Left ventricle myocardium superior (tissue), 1 donor: ENCODE measurements at regions not wholly inside any gene's neighbourhood (a gene's known extent, or its start where the extent isn't known, plus 50 kb on each side); places are given as distances from the start of the nearest gene placed in this dataset.
"Not testable (repeated sequence)": the region's sequence is repeated elsewhere in the genome, so short reads cannot be mapped to it uniquely, and the experiment has no call there.

Experiments
- ATAC-seq: fragments of 200-7000 bp; cut with Tn5 transposase; one replicate; pipeline ENCODE4 v1.9.1; 2020; ENCODE audit warnings: mild to moderate bottlenecking, moderate library complexity
- DNase-seq: peaks from one replicate; pipeline ENCODE4 v3.0.0-alpha.2; 2020
- intact Hi-C: fragments of 100-400 bp; cut with micrococcal nuclease; formaldehyde crosslinking; loops from one replicate; pipeline ENCODE4 v1.11.0; 2022
- donor health status: DM: no; HTN: yes; CAD: no; lungs with severe emphysema.

DNA sequence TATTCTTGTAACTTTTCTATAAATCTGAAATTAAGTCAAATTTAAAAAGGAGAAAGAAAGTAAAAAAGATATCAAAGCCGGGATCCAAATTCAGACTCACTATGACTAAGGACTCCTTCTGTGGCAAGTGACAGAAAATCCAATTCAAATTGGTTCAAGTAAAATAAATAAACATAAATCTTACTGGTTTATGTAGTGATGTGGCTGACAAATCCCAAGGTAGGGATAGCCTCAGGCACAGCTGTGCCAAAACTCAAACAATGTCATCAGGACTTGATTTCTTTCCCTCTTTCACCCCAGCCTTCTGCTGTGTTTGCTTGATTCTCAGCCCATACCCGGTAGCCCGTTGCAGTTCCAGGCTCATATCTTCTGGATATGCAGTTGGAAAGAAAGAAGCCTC lies 284.6 kb downstream of the SP3 start:
- no peak for ATAC-seq
- no peak for DNase-seq
- intact Hi-C loops, result loop anchor here (10.0 kb wide), 1 partner anchor 136 kb away; no protein-coding TSS in a partner anchor

DNA sequence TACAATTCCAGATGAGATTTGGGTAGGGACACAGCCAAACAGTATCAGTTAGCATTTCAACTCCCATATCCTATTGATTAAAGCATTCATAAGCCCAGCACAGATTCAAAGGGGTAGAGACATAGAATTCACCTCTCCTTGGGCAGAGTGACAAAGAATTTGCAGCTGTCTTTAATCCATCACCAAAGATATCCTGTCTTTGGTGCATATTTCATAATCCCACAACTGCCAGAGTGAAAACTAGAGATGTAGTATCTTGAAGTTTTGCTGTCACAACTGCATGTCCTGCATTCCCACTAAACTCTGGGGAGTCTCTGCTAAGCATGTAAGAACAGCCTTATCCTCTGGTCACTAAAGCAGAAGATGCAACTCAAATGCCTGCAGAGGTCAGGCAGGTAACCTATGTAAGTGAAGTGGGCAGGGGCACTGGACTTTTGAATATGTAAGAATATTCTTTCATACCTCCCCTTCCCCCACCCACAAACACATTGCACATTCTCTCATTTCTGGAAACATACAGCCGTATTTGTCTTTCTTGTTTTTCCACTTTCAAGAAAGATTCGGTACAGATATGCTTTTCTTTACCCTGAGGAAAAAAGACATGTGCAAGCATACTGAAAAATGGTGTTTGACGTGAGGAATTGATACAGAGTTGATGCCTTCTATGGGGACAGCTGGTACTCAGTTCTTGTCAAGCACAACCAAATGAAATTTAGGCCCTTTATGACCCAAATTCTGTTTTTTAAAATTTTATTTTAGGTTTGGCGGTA lies 283.1 kb downstream of the SP3 start:
- no peak for ATAC-seq
- intact Hi-C loops, result loop anchor here (10.0 kb wide), 1 partner anchor 137 kb away; no protein-coding TSS in a partner anchor
- no peak for DNase-seq

DNA sequence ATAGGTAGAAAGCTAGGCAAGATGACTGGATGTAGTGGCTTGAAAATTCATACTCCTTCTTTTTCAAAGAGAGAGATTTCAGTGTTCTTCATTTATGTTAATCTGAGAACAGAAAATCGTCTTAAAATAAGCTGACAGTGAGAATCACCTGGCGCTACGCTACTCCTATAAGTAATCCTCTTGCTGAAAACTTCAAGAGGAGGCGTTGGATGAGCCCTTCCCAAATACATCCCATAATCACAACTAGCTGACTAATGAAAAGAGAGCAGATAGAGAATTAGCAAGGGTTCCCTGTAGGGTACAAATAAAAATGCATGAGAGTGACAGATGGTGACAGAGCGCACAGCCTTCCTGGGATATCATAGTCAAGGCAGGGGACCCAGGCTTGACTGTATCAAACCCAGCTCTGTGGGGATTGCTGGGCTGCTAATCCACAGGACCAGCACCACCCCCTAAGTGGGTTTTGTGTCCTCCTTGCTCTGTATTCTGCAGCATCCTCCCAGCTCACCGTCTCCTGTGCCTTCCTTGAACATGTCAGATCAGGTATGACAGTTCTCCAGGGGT lies 280.2 kb downstream of the SP3 start:
- intact Hi-C loops, result loop anchor here (10.0 kb wide), 1 partner anchor 140 kb away; no protein-coding TSS in a partner anchor
- DNase-seq, result no peak
- no peak for ATAC-seq

DNA sequence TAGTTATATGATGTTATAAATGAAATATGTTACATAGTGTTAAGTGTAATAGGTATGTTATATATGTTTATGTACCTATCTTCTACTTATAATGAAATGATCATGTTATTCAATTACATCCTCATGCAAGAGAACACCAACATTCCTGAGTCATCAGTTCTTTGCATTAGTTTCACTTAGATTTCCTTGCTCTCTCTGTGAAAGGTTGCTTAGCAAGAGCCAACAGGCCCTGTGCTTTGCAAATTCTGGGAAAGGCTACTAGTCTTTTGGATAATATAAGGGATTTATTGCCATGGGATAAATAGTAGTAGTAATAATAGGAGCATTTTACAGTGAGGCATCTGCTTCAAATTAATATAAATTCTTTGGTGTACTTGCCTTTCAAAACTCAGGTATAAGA lies 274.8 kb downstream of the SP3 start:
- intact Hi-C loops, result no loop called here
- ATAC-seq, result no peak
- no peak for DNase-seq

DNA sequence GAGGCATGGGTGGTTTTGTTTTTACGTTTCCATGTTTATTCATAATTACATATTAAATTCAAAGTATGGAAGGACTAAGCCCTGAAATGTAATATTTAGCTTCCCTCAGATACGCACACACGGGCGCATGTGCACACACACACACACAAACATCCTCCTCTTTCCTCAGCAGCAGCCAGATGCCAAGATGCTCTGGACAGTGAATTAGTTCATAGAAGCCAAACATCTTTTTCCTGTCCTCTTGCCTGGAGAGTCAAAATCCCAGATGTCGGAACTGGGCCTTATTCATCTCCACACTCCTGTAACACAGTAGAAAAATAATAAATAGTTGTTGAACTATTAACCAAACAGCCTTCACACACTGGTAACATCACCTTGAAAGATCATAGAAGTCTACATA lies 273.1 kb downstream of the SP3 start:
- ATAC-seq (peak; percentile 68), DNase-seq (peak; percentile 30)
- intact Hi-C loops, result no loop called here

DNA sequence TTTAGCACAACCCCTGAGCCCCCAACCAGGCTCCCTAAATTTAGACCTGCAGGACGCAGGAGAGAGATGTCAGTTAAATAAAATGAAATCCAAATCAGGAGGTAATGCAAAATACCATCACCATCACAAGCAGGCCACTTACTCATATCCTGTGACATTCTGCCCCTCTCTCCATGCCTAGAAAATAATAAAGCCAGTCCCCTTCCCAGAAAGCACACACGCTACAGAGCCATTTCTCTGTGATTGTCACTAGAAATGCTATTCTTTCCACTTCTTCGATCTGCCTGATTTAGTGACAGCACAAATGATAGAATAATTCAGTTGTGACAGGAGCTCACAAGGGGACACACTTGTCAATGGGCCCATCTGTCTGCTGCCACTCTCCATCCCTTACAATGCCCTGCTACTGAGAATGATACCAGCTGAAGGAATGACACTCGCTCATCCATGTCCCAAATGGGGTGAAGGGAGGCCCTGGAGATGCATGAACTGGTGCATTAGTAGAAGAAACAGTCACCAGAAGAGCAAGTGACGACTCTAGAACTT lies 272.1 kb downstream of the SP3 start:
- ATAC-seq (no peak), DNase-seq (no peak)
- intact Hi-C loops, result no loop called here

DNA sequence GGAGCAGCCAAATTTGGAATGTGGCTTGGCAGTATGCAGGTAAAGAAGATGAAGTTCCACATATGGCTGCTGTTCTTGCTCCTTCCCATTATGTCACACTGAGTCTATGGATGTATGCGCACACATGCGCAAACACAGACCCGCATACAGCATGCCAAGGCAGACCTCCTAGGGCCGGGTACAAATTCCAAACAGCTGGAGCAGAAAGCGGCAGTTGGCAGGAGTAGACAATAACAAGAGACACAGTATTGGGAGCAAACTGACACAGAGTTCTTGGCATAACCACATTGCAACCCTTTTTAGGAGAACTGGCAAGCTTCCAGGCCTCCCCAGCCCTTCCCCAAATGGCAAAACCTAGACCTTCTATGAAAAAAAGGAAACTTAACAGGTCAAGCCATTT lies 268.9 kb downstream of the SP3 start:
- intact Hi-C loops, result no loop called here
- ATAC-seq, result no peak

DNA sequence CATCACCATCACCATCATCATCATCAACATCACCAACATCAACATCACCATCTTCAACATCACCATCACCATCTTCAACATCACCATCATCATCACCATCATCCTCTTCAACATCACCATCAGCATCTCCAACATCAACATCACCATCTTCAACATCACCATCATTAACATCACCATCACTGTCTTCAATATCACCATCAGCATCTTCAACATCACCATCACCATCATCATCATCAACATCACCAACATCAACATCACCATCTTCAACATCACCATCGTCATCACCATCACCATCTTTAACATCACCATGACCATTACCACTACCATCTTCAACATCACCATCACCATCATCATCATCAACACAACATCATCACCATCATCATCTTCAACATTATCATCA lies 267.2 kb downstream of the SP3 start:
- ATAC-seq (no peak), DNase-seq (no peak)

More for the DNA sequence above, 268.9 kb downstream of the SP3 start:
- DNase-seq, result no peak

DNA sequence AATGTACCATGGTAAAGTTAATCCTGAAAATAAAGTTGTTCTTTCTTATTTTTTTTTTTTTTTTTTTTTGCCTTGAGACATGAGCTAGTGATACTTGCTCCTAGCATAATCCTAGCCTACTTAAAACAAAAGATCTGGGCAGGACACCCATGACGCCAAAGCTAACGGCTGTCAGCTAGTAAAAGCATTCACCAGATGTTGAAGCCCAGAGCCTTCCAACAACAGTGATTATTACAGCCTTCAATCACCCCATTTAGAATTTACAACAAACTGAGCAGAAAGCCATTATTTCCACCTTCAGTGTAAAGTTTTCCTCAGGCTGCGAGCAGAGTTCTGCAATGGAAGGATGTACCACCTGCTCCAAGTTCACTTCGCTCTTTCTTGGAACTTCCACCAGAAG lies 259.5 kb downstream of the SP3 start:
- DNase-seq (no peak), ATAC-seq (peak; percentile 35)
- intact Hi-C loops, result no loop called here

More for the DNA sequence above, 267.2 kb downstream of the SP3 start:
- intact Hi-C loops, result no loop called here

DNA sequence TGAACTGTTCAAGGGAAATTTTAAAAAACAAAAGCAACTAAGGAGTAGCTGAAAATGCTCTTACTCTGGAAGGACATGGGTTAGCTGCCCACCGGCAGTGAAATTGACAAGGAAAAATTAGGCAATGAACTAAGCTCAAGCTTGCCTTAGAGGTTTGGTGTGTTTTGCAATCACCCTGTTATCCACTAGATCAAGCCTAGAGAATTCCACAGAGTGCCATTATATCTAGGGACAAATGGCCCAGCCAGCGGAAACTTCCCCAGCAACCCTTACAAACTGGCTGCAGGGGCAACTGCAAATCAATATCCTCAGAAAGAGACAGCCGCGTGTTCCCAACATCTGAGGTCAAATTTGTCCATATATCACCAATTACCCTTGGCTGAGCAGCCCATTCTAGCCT lies 258.2 kb downstream of the SP3 start:
- intact Hi-C loops, result no loop called here
- DNase-seq (no peak), ATAC-seq (no peak)

DNA sequence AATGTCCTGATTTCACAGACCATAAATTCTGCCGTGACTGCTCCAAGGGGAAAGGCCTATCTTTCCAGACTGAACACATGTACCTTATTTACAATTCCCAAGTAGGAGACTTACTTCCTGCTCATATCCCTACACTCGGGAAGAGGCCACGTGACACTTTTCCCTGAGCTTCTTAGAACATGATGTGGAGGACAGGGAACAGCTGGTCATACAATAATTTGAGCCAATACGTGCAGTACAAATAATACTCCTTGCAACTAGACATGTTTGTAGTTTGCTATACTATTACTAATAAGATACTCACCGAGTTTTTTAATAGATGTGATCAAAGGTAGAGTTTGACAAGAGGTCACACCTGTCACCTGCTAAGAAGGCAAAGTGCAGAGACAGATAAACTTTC lies 256.4 kb downstream of the SP3 start:
- DNase-seq, result no peak
- ATAC-seq, result peak; percentile 89
- intact Hi-C loops, result no loop called here

DNA sequence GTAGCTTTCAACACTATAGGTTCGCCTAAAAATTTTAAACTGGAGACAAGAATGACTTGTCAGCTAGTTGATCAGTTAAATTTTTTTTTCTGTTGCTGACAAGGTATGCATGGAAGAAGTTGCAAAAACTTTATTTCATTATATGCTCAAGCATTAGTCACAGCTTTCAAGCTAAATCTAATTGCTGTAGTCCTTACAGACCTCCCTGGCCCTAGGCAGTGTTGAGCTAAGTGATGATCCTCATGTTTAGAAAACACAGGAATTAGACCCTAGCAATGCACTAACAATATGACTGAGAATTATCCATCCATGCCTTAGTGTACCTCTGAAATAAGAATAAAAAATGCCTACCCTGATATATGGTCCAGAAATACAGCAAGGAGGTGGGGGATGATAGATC lies 253.4 kb downstream of the SP3 start:
- intact Hi-C loops, result no loop called here
- ATAC-seq (no peak), DNase-seq (no peak)

DNA sequence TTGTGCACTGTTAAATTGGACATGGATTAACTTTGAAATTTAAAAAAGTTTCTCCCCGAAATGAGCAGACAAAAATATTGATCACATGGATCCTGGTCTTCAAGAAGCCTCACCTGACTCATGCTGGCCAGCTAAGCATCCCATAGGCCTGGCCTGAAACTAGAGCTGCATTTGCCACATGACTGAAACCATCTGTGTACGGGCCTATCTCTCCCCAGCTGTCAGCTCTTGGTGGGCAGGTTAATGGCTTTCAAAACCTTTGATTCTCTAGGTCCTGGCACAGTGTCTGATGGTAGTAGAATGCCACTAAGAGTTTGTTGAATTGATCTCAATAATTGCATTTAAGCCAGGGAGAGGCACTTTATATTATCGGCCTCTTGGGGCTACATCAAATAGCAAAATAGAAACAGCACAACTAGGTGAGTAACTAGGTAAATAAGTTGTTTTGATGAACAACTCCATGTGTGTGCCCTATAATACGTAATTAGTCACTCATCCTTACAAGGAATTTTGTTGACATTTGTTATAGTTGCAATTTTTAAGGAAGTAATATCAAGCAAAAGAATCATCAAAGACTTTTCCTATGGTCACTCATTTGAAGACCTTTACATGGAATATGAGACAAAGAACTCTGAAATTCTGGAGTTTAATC lies 251.1 kb downstream of the SP3 start:
- ATAC-seq (no peak), DNase-seq (no peak)
- intact Hi-C loops, result no loop called here

DNA sequence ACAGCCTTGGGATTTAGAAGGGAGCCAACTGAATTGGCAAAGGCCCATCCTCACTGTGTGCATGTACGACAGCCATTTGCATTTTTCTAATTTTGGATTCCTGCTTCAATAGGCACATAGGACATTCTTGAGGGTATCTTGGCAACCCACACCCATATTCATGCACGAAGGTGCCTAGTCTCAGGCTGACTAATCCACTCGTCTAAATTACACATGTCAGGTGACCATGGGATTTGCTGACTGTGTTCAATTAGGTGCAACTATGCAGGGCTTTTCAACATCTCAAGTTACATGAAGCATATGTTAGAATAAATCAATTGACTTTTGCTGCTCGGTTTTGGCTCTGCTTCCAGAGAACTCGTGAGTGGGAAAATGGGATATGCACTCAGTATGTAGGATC lies 249.7 kb downstream of the SP3 start:
- no peak for DNase-seq
- intact Hi-C loops, result no loop called here
- ATAC-seq, result no peak

DNA sequence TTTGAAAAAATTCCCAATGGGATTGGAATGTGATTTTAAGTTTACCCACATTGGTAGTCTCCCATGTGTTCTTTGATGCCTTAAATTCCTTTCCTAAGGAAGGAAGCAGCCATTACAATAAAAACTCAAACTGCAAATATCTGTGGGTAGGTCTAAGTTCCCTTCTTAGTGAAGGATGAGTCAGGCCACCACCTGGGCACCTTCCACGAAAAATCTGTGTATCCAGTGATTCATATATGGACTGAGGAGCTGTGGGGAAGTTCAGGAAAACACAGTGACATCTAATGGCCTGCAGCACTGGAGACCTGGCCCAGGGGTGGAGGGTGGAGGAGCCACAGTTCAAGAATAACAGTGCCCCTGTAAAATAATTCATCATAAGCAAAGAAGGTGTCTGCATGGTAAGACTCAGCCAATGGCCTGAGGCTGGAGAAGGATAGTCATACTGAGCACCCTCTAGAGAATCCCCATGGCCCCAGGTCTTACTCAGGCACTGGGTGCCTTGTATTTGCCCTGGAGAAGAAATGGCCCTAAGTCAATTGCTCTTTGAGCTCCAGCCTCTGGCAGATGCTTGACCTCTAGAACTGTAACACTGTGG lies 248.6 kb downstream of the SP3 start:
- DNase-seq, result no peak
- ATAC-seq, result no peak
- intact Hi-C loops, result no loop called here

DNA sequence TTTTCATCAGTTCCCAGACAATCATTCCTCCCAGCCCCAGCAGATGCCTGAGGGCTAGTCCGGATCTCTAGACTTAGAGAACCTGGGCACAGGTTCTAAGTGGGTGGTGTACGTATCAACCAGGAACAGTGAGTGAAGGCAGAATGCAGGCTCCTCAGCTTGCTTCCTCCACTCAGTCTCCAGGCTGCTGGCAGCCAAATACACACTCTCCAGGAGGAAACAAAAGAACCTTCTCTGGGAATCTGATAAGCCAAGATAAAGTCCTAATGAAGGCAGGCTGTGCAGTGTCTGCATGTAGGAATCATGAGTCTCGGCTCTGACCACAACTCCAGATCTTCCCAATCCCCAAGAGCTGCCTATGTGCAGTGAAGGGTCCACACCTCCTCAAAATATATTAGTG lies 245.7 kb downstream of the SP3 start:
- ATAC-seq, result no peak
- no peak for DNase-seq
- intact Hi-C loops, result no loop called here

DNA sequence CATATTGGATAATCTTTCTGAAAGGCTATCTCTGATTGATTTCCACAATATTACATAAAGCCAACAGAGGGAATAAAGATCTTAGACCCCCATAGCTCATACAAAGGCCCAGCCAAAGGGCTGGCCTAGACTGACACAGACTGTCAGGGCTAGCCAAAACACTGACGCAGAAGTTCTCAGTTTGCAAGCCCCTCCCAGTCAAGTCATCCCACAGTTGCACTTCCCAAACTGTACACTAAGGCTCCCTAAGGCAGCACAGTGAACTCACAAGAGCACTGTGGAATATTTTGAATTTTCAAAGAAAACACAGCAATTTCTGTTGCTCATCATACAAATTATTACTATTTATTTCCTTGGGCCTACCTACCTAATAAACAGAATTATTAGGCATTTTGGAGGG lies 244.9 kb downstream of the SP3 start:
- ATAC-seq, result peak; percentile 61
- intact Hi-C loops, result no loop called here
- DNase-seq, result no peak

DNA sequence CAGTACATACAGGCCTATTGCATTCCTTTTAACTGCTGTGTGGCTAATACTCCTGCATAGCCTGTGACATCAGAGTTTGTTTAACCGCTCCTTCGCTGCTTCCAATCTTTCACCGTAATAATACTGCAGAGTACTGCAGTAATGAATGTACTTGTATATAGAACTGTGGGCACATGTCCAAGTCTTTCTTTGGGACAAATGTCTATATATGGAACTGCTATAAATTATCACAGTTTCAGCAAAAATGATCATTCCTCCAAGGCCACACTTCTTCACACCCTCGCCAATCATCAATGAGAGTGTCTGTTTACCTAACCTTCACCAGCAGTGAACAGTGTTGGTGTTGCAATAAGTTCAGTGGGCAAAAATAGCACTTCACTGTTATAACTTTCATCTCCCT lies 230.4 kb downstream of the SP3 start:
- ATAC-seq (no peak), DNase-seq (no peak)
- intact Hi-C loops, result no loop called here

DNA sequence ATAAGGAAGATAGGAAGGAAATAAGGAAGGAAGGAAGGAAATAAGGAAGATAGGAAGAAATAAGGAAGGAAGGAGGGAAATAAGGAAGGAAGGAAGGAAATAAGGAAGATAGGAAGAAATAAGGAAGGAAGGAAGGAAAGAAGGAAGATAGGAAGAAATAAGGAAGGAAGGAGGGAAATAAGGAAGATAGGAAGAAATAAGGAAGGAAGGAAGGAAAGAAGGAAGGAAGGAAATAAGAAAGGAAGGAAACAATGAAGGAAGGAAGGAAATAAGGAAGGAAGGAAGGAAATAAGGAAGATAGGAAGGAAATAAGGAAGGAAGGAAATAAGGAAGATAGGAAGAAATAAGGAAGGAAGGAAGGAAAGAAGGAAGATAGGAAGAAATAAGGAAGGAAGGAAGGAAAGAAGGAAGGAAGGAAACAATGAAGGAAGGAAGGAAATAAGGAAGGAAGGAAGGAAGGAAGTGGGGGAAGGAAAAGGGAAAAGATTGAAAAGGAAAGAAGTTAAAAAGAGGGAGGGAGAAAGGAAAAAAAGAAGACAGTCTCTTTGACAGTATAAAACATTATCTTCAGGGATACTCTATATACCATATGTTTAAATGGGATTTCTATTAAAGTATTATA lies 227.1 kb downstream of the SP3 start:
- intact Hi-C loops, ATAC-seq: not testable (repeated sequence)

DNA sequence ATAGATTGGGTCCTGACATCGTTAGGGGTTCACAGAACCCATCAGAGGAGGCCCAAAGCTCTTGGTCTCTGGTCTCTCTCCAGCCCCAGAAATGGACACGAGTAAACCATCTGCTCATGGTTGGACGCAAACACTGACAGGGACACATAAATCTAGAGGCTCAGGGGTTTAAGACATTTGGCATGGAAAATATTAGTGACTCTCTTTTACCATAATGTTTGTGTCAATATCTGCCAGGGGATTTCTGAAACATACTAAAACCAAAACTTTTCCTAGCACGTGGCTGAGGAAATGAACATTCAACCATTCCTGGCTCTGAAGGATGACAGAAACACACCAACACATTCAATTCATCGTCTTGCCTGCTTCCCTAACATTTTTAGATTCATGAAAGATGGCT lies 226.2 kb downstream of the SP3 start:
- intact Hi-C loops, result no loop called here
- ATAC-seq (no peak), DNase-seq (no peak)

More for the DNA sequence above, 227.1 kb downstream of the SP3 start:
- DNase-seq, result not testable (repeated sequence)
